ENCODE measurements at regions not wholly inside any gene's neighbourhood (a gene's known extent, or its start where the extent isn't known, plus 50 kb on each side); places are given as distances from the start of the nearest gene placed in this dataset.
A peak's percentile ranks its signal among the peaks of the same experiment; 100 is the strongest.

- TF ChIP-seq CTCF (IDR thresholded peaks at IDR 0.05) (peak in 3 of 4 experiments; percentile 13 to 17 (median 13)), POLR2A (IDR thresholded peaks at IDR 0.05) (no peak), EP300 (IDR thresholded peaks at IDR 0.05) (no peak)
Observed at GRCh38 chr3:154904328-154904727, 175.8 kb upstream of the MME start.
